NCI-H1436 (cell line): ENCODE measurements at regions not wholly inside any gene's neighbourhood (a gene's known extent, or its start where the extent isn't known, plus 50 kb on each side); places are given as distances from the start of the nearest gene placed in this dataset.

ENCODE experiments used
- DNase-seq: peaks from one replicate; lab custom pipeline; 2025; lab: John Stamatoyannopoulos, UW

DNA sequence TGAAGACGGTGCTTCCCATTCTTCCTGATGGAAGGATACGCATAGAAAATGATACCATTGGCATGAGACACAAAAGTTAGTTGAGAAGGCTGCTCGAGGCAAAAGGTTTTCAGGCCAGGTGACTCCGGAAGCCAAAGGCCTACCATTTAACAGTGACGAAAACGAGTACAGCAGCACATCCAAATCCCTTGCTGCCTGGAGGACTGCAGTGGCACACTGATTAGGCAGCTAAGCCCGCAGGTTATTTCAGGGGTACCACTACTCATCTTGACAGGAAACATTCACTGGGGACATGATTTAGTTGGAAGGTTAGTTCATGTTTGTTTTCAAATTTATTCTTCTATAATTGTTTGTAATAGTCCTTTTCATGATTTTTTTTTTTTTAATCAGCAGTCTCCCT, 59.9 kb upstream of the BCHE start:
- no peak for DNase-seq

DNA sequence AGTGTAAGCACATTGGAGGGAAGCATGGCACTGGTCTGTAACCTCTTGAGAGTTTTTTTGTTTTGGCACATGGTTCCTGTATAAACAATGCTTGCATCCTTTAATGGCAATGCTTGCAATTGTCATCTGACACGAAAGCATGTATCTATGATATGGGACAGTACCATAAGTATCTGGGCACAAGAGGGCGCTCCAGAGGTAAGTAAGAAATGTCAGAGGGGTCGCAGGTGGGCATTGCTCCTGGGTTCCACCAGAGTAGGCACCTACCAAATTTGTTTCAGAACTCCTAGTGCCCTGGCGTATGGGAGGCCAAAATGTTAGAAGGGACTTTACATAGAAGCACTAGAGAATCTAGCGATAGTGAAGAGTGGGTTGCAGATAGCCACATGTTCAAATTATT, 58.7 kb upstream of the BCHE start:
- DNase-seq = peak; percentile 8

DNA sequence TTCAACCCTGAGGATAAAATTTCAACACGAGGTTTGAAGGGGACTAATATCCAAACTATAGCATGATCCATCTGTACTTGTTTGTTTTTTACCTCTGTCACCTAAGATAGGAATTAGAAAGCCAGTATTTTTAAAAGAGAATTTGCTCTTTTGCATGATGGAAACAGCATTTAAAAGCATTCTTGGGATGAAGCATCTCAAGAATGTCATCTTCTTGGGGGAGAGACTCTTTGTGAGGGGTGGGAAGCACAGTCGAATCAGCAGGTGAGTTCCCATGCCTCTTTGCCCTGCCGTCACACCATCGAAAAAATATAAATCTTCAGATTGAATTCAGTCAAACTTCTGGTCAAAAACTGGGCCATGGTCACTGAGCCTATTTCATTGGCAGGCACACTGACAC, 55.3 kb upstream of the BCHE start:
- DNase-seq = no peak
